Mucosa of descending colon (tissue), 3 donors: ENCODE measurements at regions not wholly inside any gene's neighbourhood (a gene's known extent, or its start where the extent isn't known, plus 50 kb on each side); places are given as distances from the start of the nearest gene placed in this dataset.

Experiments used
- ATAC-seq: fragments of 200-7000 bp; cut with Tn5 transposase; one replicate; pipeline ENCODE4 v1.9.1; 2020; ENCODE audit warnings: mild to moderate bottlenecking, moderate library complexity
- DNase-seq, 3 donors: peaks; one replicate each; pipeline ENCODE4 v3.0.0-alpha.2; 2020
- H3K36me3 ChIP-seq: fragments of 200-600 bp; one replicate; pipeline ENCODE4 v1.8.0; 2021; ENCODE audit warnings: low read depth, mild to moderate bottlenecking
- H3K4me1 ChIP-seq: fragments of 200-600 bp; one replicate; pipeline ENCODE4 v1.8.0; 2021; ENCODE audit warnings: low read depth, mild to moderate bottlenecking
- H3K4me3 ChIP-seq: fragments of 200-600 bp; one replicate; pipeline ENCODE4 v1.8.0; 2021; ENCODE audit warnings: mild to moderate bottlenecking
- H3K9me3 ChIP-seq: fragments of 200-600 bp; one replicate; pipeline ENCODE4 v1.8.0; 2021; ENCODE audit warnings: mild to moderate bottlenecking
- CTCF ChIP-seq: fragments of 200-600 bp; IDR thresholded peaks from one replicate; pipeline ENCODE4 v1.8.0; 2022; ENCODE audit warnings: antibody characterized with exemption, mild to moderate bottlenecking
- intact Hi-C, 2 donors: fragments of 100-400 bp; cut with DNase I in 1 of 2; cut with micrococcal nuclease in 1 of 2; formaldehyde crosslinking; loops; one replicate each; pipeline versions ENCODE4 v1.11.0 to v1.11.1; 2022; cut with DNase I, micrococcal nuclease
- donor health status: DM: no; HTN: no; CAD: no; lungs with moderate emphysema.
- donor health status: DM: no; HTN: no; CAD: no.
- donor health status: DM: no; HTN: yes; CAD: no.

DNA sequence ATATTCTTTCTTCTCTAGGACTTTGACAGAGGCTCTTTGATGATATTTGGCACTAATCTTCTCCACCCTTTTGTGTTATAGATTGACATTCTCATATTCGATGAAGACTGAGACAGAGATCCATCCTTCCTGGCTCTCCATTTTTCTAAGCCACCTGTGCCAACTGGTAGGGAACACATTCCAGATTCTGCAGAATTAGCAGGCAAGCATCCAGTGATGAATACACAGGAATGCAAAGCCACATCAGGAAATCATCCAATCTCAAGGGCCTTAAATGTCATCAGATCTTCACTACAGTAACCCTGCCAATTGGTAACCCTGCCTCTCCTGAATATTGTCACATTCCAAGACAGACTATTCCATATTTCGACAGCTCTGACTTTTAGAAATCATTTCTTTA, 718.4 kb upstream of the API5 start:
- no peak overlapping the region for H3K4me3 ChIP-seq
- no peak for ATAC-seq
- intact Hi-C loops, result no loop called here
- H3K4me1 ChIP-seq, result no peaks in the 10 kb centered on the region
- no peaks in the 10 kb centered on the region for H3K9me3 ChIP-seq
- no peaks in the 10 kb centered on the region for H3K36me3 ChIP-seq
- no peak for DNase-seq
- TF ChIP-seq CTCF, result no peak

DNA sequence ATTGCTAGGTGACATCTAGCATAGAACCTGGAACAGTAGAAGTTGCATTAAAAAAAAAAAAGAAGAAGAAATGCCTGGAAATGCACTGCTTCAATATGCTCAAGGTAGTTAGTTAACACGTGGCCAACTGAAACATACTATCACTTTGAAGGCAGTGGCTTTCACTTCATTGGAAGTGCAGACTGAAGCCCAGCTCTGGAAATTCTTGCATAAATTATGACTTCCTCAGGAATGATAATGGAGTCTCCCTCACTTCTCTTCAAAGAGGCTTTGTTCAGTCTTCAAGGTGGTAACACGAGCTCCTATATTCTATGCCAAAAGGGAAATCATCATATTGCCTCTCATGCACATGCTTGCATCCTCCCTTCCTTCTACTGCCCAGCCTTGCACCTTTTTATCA, 715.9 kb upstream of the API5 start:
- intact Hi-C loops, result no loop called here
- no peak overlapping the region for H3K4me3 ChIP-seq
- no peak for ATAC-seq
- TF ChIP-seq CTCF, result no peak
- no peaks in the 10 kb centered on the region for H3K4me1 ChIP-seq
- no peak for DNase-seq
- no peaks in the 10 kb centered on the region for H3K9me3 ChIP-seq
- no peaks in the 10 kb centered on the region for H3K36me3 ChIP-seq

DNA sequence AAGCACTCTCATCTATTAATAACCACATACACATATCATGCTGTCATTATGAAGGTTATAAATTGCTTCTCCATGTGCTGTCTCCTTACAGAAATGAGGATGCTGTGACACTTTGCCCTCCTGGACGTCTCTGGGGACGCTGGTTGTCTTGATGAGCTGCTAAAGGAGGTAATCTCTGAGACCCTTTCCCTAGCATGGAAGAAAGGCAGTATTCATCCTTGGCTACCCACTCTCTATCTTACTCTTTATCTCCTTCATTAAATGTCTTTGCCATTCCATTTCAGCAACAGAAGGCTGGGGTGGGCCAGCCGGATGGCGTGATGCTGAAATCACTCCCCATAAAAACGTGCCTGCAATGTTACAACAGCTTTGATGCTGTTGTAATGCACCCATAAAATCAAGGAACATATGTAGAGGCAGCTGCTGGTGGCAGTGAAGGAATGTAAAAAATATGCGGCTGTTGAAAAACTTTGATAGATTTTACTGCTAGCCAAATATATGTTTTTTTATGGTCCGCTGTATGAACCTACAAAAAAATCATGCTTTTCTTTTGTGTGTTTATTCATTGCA, 715.1 kb upstream of the API5 start:
- peak; percentile 35 for ATAC-seq
- intact Hi-C loops, result no loop called here
- Histone ChIP-seq H3K36me3 (no peaks in the 10 kb centered on the region), H3K9me3 (no peaks in the 10 kb centered on the region), H3K4me1 (no peaks in the 10 kb centered on the region), H3K4me3 (no peak overlapping the region)
- DNase-seq, result no peak
- TF ChIP-seq CTCF, result no peak

DNA sequence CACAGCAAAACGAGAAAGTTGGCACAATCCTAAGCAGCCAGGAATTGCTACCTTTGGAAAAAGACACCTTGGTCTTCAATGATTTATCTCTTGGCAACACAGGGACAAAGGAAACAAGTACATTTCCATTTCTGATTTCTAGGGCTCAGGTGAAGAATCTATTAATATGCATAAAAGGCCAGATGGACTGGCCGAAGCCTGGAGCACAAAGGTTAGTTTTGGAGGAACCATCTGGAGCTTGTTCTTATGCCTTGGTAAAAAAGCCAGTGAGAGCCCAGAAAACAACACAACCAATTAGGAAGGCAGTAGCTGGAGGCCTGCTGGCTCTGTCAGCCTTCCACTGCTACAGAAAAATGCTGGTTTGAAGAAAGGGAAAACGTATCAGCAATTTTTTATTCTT, 713.5 kb upstream of the API5 start:
- H3K9me3 ChIP-seq, result no peaks in the 10 kb centered on the region
- H3K36me3 ChIP-seq, result no peaks in the 10 kb centered on the region
- ATAC-seq, result no peak
- no peak for DNase-seq
- H3K4me3 ChIP-seq, result no peak overlapping the region
- no peaks in the 10 kb centered on the region for H3K4me1 ChIP-seq
- TF ChIP-seq CTCF, result no peak
- intact Hi-C loops, result no loop called here

DNA sequence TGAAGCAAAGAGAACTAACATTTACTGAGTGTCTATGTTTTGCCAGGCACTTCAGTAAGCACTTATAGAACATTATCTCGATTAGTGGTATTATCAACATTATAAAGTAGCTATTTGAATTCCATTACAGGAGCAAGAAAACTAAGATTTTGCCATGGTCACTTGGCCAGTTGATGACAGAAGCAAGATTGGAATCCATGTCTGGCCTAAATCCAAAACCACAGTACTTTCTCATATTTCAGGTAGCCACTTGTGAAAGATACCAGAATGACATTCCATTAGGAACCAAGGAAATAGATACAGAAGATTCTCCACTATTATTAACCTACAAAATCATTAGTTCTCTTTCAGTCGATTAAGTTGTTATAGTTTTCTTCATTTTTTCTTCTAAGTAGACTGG, 691.0 kb upstream of the API5 start:
- Histone ChIP-seq H3K36me3 (no peaks in the 10 kb centered on the region), H3K4me3 (no peak overlapping the region), H3K4me1 (no peaks in the 10 kb centered on the region), H3K9me3 (no peaks in the 10 kb centered on the region)
- no peak for TF ChIP-seq CTCF
- ATAC-seq (no peak), DNase-seq (no peak)
- intact Hi-C loops, result no loop called here
